WI38 (cell line): ENCODE measurements at regions not wholly inside any gene's neighbourhood (a gene's known extent, or its start where the extent isn't known, plus 50 kb on each side); places are given as distances from the start of the nearest gene placed in this dataset.

Experiments used
- H3K4me3 ChIP-seq: 2 replicates; pipeline ENCODE4 v1.5.1; 2011; ENCODE audit warnings: low read depth, mild to moderate bottlenecking, control low read depth, low read length
- CTCF ChIP-seq: IDR thresholded peaks from 2 replicates; pipeline ENCODE4 v1.5.1; 2012; ENCODE audit warnings: low read depth, mild to moderate bottlenecking, control low read depth, low read length

- H3K4me3 ChIP-seq: no peak overlapping the region
- no peak for TF ChIP-seq CTCF
Measured at GRCh38 chr10:131495892-131496291, 184.4 kb upstream of the TCERG1L start.

DNA sequence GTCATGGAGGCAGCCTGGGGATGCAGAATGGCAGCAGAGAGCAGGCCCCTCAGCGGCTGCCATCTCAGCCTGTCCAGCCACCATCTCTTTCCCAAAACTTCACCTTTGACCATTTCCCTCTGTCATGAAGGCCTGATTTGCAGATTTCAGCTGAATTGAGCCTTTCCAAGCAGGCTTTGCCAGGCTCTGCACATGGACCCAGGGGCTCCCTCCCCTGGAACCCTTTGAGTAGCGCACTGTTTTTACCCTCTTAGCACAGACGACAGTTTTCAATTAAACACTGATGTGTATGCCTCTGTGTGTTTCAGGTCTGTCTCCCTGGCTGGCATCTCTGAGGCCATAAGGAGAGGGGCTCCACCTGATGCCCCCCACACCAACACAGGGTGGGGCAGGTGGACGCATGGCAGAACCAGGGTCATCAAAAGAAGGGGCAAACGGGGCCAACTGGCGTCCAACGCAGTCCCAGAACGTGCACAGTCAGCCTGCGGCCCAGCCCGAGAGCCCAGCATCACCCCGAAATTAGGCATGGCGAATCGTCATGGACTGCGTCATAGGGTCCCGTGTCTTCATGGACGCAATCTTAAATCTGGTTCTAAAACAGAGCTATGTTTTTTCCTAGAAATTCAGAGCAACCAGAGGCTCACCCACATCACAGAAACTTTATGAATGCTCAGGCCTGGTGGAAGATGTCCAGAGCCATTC is 185.0 kb upstream of the TCERG1L start:
- no peak for TF ChIP-seq CTCF
- no peak overlapping the region for H3K4me3 ChIP-seq

GRCh38 chr10:131499566-131499965 is 188.0 kb upstream of the TCERG1L start:
- no peak for TF ChIP-seq CTCF
- H3K4me3 ChIP-seq: no peak overlapping the region

DNA sequence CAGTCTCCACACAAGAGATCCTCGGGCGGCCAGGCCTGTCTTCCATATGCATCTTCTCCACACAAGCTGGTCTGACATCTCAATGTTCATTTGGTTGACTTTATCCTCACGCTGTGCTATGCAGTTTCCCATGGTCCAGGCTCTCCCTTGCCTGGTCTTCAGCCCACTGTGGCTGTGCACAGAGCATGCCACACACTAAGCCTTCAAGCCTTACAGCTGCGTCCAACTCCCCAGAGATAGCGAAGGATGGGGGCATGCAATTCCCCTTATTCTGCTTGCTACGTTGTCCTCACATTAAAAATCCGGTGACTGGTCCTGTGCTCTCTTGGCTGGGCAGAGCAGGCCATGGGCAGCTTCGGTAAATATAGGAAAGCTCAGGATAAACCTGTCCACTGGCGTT is 188.7 kb upstream of the TCERG1L start:
- TF ChIP-seq CTCF: no peak
- no peak overlapping the region for H3K4me3 ChIP-seq

DNA sequence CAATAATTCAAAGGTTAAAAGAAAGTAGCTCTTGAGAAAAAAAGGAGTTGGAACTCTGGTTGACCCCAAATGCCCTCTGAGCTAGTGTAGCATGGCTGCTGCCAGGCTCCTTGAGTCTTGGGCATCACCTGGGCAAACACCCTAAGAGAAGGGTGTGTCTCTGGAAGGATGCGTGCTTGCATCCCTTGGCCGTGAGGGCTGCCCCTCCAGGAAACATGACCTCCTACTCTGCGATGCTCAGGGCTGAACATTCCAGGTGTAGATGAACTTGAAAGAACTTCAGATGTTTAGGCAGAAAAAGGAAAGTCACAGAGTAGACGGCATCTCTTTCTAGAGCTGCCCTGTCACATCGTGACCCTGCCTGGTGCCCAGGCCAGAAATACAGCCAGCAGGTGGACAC is 189.4 kb upstream of the TCERG1L start:
- TF ChIP-seq CTCF: no peak
- H3K4me3 ChIP-seq: no peak overlapping the region

GRCh38 chr10:131503992-131504391 is 192.5 kb upstream of the TCERG1L start:
- no peak overlapping the region for H3K4me3 ChIP-seq
- TF ChIP-seq CTCF: no peak

- H3K4me3 ChIP-seq: no peak overlapping the region
- no peak for TF ChIP-seq CTCF
Measured at GRCh38 chr10:131511391-131511790, 199.9 kb upstream of the TCERG1L start.
